ENCODE measurements at regions not wholly inside any gene's neighbourhood (a gene's known extent, or its start where the extent isn't known, plus 50 kb on each side); places are given as distances from the start of the nearest gene placed in this dataset.

DNA sequence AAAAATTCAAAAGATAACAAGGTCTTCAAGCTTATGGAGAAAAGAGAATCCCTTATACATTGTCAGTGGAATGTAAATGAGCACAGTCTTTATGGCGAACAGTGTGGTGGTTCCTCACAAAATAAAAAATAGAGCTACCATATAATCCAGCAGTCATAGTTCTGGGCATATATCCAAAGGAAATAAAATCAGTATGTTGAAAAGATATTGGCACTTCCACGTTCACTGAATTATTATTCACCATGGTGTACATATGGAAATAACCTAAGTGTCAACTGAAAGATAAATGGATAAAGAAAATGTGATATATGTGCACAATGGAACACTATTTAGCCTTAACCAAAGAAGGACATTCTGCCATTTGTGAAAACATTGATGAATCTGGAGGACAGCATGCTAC is 1161.2 kb downstream of the ROBO2 start:
- Histone ChIP-seq H3K4me1 (replicated peaks in 1 of 2) (no peaks in the 10 kb centered on the region), H3K27ac (no peak overlapping the region), H3K4me3 (no peak overlapping the region)
- 13 to 90% (median 82%) methylated on average over 1 to 2 of the region's 2 CpGs; no CpG with 5 or more reads in 1 of the 10 experiments for WGBS, 10 experiments
- no peak for ATAC-seq (replicated peaks in 6 of 8)
- in situ Hi-C loops (cut with MboI; ENCODE audit: low pct_unique_long_range_greater_than_20kb in 2 of 9, low sequenced_read_pairs in 9 of 9, unreplicated experiment in 9 of 9) = no loop called here

DNA sequence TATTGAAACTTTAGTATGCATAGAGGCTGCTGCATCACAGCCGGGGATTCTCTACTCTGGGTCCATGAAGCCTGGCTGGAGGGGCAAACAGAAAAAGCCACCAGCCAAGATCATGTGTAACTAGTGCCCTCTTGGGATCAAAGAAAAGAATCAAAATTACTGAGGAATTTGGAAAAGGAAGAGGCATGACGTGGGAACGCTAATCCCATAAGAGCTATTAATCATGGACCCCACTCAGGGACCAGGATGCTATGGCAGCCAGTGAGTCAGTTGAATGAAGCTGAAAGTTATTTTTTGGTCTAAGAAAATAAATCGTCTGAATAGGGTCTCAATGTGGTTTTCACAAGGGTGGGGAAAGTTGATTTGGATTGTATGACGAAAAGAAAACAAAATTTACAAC is 1165.1 kb downstream of the ROBO2 start:
- Histone ChIP-seq H3K4me1 (replicated peaks in 1 of 2) (no peaks in the 10 kb centered on the region), H3K27ac (no peak overlapping the region), H3K4me3 (no peak overlapping the region)
- peak in 7 of 8 experiments; percentile 28 to 79 (median 60) for ATAC-seq (replicated peaks in 6 of 8)
- WGBS, 10 experiments = 9 to 83% (median 68%) methylated on average over 1 to 5 of the region's 5 CpGs
- in situ Hi-C loops (cut with MboI; ENCODE audit: low pct_unique_long_range_greater_than_20kb in 2 of 9, low sequenced_read_pairs in 9 of 9, unreplicated experiment in 9 of 9) = no loop called here

DNA sequence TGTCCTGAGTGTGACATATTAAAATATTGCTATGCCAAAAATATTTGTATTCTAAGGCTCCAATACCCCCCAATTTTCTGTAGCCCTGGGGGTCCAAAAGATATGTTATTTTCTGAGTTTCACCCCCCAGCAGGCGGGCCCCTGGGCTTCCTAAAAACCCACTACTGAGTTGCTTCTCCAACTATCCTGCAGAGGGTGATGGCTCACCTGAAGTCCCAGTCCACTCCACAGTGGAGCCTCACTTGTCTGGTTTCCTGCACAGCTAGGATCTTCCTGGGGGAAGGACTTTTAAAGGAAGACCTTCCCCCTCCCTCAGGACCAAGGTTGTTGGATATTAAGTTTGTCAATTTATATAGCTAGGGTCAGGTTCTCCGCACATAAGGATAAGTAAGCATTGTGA is 1181.4 kb downstream of the ROBO2 start:
- no peak for ATAC-seq (replicated peaks in 6 of 8)
- 43 to 100% (median 66%) methylated on average over 1 to 2 of the region's 2 CpGs; no CpG with 5 or more reads in 4 of the 10 experiments for WGBS, 10 experiments
- no peak overlapping the region for H3K4me3 ChIP-seq
- no peak overlapping the region for H3K27ac ChIP-seq
- peaks cover 0 to 4% of the 10 kb centered on the region in 2 donors for H3K4me1 ChIP-seq (replicated peaks in 1 of 2)
- in situ Hi-C loops (cut with MboI; ENCODE audit: low pct_unique_long_range_greater_than_20kb in 2 of 9, low sequenced_read_pairs in 9 of 9, unreplicated experiment in 9 of 9) = no loop called here

DNA sequence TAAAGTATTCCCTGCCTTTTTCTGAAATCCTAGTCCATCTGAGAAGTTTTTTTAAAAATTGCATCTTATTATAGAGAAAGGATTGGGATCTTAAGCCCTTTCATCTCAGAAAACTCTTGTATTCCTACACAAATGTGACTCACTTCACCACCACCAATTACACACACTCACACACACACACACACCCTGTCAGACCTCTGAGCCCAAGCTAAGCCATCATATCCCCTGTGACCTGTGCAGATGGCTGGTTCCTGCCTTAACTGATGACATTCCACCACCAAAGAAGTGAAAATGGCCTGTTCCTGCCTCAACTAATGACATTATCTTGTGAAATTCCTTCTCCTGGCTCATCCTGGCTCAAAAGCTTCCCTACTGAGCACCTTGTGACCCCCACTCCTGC is 1181.9 kb downstream of the ROBO2 start:
- in situ Hi-C loops (cut with MboI; ENCODE audit: low pct_unique_long_range_greater_than_20kb in 2 of 9, low sequenced_read_pairs in 9 of 9, unreplicated experiment in 9 of 9) = no loop called here
- no peak for ATAC-seq (replicated peaks in 6 of 8)
- H3K27ac ChIP-seq = no peak overlapping the region
- no peak overlapping the region for H3K4me3 ChIP-seq
- H3K4me1 ChIP-seq (replicated peaks in 1 of 2) = peaks cover 0 to 4% of the 10 kb centered on the region in 2 donors

DNA sequence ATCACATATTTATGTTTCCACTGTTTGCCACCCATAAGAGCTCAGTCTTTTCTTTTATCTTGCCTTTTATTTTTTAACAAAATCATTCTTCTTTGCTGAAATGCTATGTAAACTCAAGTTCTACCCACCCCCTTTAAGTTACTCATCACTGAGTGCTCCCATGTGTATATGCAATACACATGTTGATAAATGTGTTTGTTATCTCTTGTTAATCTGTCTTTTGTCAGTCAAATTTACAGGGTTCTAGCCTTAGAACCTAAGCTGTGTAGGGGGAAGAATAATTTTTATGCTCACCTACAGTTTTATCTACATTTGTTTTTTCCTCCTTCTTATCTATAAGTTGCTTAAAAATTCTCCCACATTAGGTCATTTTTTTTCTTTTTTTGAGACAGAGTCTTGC is 1195.9 kb downstream of the ROBO2 start:
- Histone ChIP-seq H3K4me3 (no peak overlapping the region), H3K27ac (no peak overlapping the region), H3K4me1 (replicated peaks in 1 of 2) (no peaks in the 10 kb centered on the region)
- ATAC-seq (replicated peaks in 6 of 8) = no peak
- in situ Hi-C loops (cut with MboI; ENCODE audit: low pct_unique_long_range_greater_than_20kb in 2 of 9, low sequenced_read_pairs in 9 of 9, unreplicated experiment in 9 of 9) = no loop called here

DNA sequence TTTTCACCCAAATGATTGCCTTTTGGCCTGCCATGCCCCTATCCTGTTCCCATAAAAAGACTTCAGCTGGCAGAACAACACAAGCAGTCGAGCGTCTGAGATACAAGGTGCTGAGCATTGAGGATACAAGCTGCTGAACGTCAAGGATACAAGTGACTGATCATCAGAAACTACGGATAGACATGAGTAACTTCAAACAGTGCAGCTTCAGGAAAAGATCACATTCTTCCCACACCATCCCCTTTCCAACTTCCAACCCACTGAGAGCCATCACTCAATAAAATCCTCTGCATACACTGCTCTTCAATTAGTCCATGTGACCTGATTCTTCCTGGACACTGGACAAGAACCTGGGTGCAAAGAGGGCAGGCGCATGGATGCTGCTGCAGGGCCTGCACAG is 1198.9 kb downstream of the ROBO2 start:
- WGBS, 10 experiments = 40 to 100% (median 80%) methylated on average over 1 to 4 of the region's 5 CpGs; no CpG with 5 or more reads in 1 of the 10 experiments
- no peak for ATAC-seq (replicated peaks in 6 of 8)
- H3K4me3 ChIP-seq = no peak overlapping the region
- H3K27ac ChIP-seq = no peak overlapping the region
- H3K4me1 ChIP-seq (replicated peaks in 1 of 2) = no peaks in the 10 kb centered on the region
- in situ Hi-C loops (cut with MboI; ENCODE audit: low pct_unique_long_range_greater_than_20kb in 2 of 9, low sequenced_read_pairs in 9 of 9, unreplicated experiment in 9 of 9) = no loop called here

- Histone ChIP-seq H3K4me1 (replicated peaks in 1 of 2) (no peaks in the 10 kb centered on the region), H3K27ac (no peak overlapping the region), H3K4me3 (no peak overlapping the region)
- ATAC-seq (replicated peaks in 6 of 8) = no peak
- in situ Hi-C loops (cut with MboI; ENCODE audit: low pct_unique_long_range_greater_than_20kb in 2 of 9, low sequenced_read_pairs in 9 of 9, unreplicated experiment in 9 of 9) = no loop called here
- 26 to 100% (median 79%) methylated on average over 1 to 3 of the region's 3 CpGs for WGBS, 10 experiments
These were observed 1202.8 kb downstream of the ROBO2 start for GRCh38 chr3:78242724-78243123.

- peak in 1 of 8 experiments; percentile 57 for ATAC-seq (replicated peaks in 6 of 8)
- no peaks in the 10 kb centered on the region for H3K4me1 ChIP-seq (replicated peaks in 1 of 2)
- in situ Hi-C loops (cut with MboI; ENCODE audit: low pct_unique_long_range_greater_than_20kb in 2 of 9, low sequenced_read_pairs in 9 of 9, unreplicated experiment in 9 of 9) = no loop called here
- H3K4me3 ChIP-seq = no peak overlapping the region
- H3K27ac ChIP-seq = no peak overlapping the region
- 29 to 100% (median 79%) methylated on average over 1 to 2 of the region's 2 CpGs; no CpG with 5 or more reads in 2 of the 10 experiments for WGBS, 10 experiments
These were observed 1204.2 kb downstream of the ROBO2 start for GRCh38 chr3:78244136-78244535.

- in situ Hi-C loops (cut with MboI; ENCODE audit: low pct_unique_long_range_greater_than_20kb in 2 of 9, low sequenced_read_pairs in 9 of 9, unreplicated experiment in 9 of 9) = no loop called here
- Histone ChIP-seq H3K4me3 (no peak overlapping the region), H3K27ac (no peak overlapping the region), H3K4me1 (replicated peaks in 1 of 2) (no peaks in the 10 kb centered on the region)
- 0 to 90% (median 25%) methylated on average over 1 to 2 of the region's 3 CpGs; no CpG with 5 or more reads in 2 of the 10 experiments for WGBS, 10 experiments
- ATAC-seq (replicated peaks in 6 of 8) = peak in 3 of 8 experiments; percentile 52 to 99 (median 68)
These were observed 1209.4 kb downstream of the ROBO2 start for GRCh38 chr3:78249294-78249693.

DNA sequence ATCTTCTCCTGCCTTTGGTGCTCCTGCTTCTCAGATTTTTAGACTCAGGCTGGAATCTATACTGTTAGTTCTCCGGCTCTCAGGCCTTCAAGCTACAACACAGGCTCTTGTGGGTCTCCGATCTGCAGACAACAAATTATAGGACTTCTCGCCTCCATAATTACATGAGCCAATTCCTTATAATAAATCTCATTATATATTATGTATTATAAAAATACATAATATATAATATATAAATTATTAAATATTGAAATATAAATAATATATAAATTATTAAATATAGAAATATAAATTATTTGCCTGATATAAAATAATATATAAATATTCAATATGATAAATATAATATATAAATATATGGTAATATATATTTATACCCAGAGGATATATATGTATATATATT is 1214.0 kb downstream of the ROBO2 start:
- Histone ChIP-seq H3K27ac (no peak overlapping the region), H3K4me3 (no peak overlapping the region), H3K4me1 (replicated peaks in 1 of 2) (peaks cover 0 to 12% of the 10 kb centered on the region in 2 donors)
- WGBS, 10 experiments = 86 to 100% (median 96%) methylated on average over 1 to 3 of the region's 3 CpGs; no CpG with 5 or more reads in 2 of the 10 experiments
- ATAC-seq (replicated peaks in 6 of 8) = no peak
- in situ Hi-C loops (cut with MboI; ENCODE audit: low pct_unique_long_range_greater_than_20kb in 2 of 9, low sequenced_read_pairs in 9 of 9, unreplicated experiment in 9 of 9) = loop anchor here in 1 of 9 experiments (25.0 kb wide), 1 partner anchor 383 kb away; no protein-coding TSS in a partner anchor

- Histone ChIP-seq H3K4me3 (no peak overlapping the region), H3K27ac (no peak overlapping the region), H3K4me1 (replicated peaks in 1 of 2) (peaks cover 0 to 12% of the 10 kb centered on the region in 2 donors)
- ATAC-seq (replicated peaks in 6 of 8) = no peak
- WGBS, 10 experiments = 6 to 100% (median 31%) methylated on average over 1 of the region's 1 CpG
- in situ Hi-C loops (cut with MboI; ENCODE audit: low pct_unique_long_range_greater_than_20kb in 2 of 9, low sequenced_read_pairs in 9 of 9, unreplicated experiment in 9 of 9) = loop anchor here in 1 of 9 experiments (25.0 kb wide), 1 partner anchor 382 kb away; no protein-coding TSS in a partner anchor
These were observed 1215.5 kb downstream of the ROBO2 start for GRCh38 chr3:78255403-78255802.

- no peak overlapping the region for H3K27ac ChIP-seq
- in situ Hi-C loops (cut with MboI; ENCODE audit: low pct_unique_long_range_greater_than_20kb in 2 of 9, low sequenced_read_pairs in 9 of 9, unreplicated experiment in 9 of 9) = loop anchor here in 1 of 9 experiments (25.0 kb wide), 1 partner anchor 381 kb away; no protein-coding TSS in a partner anchor
- ATAC-seq (replicated peaks in 6 of 8) = no peak
These were observed 1216.2 kb downstream of the ROBO2 start for GRCh38 chr3:78256123-78256522.

DNA sequence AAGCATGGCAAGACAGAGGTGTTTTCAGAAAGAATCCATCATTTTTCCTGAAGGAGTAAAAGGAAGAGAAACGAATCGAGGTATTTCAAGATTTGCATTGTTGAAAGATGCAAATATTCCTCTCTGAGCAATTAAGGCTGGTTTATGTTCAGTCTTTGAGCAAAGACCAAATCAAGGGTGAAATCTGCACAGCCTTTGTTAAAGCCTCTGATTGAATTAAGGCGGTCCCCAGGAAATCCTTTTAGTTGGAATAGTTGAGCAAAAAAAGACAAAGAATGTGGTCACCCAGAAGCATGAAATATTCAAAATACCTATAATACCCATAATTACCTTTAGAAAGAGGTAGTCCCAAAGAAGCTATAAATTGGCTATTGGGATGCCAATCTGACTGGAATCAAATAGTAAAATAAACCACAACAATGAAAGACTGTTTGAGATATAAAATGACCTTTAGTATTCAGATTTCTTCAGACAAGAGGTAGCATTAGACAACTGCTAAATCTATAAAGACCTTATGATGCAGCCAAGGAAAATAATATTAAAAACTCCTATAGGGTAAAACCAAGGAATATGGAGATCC is 1218.1 kb downstream of the ROBO2 start:
- Histone ChIP-seq H3K4me1 (replicated peaks in 1 of 2) (peaks cover 0 to 12% of the 10 kb centered on the region in 2 donors), H3K27ac (no peak overlapping the region), H3K4me3 (no peak overlapping the region)
- ATAC-seq (replicated peaks in 6 of 8) = peak in 4 of 8 experiments; percentile 27 to 43 (median 30)
- 8 to 100% (median 42%) methylated on average over 1 to 3 of the region's 3 CpGs; no CpG with 5 or more reads in 1 of the 10 experiments for WGBS, 10 experiments
- in situ Hi-C loops (cut with MboI; ENCODE audit: low pct_unique_long_range_greater_than_20kb in 2 of 9, low sequenced_read_pairs in 9 of 9, unreplicated experiment in 9 of 9) = loop anchor here in 1 of 9 experiments (25.0 kb wide), 1 partner anchor 379 kb away; no protein-coding TSS in a partner anchor

More at GRCh38 chr3:78256123-78256522, 1216.2 kb downstream of the ROBO2 start:
- Histone ChIP-seq H3K4me1 (replicated peaks in 1 of 2) (peaks cover 0 to 12% of the 10 kb centered on the region in 2 donors), H3K4me3 (no peak overlapping the region)
- WGBS, 10 experiments = 0 to 100% (median 90%) methylated on average over 1 of the region's 1 CpG; no CpG with 5 or more reads in 1 of the 10 experiments

DNA sequence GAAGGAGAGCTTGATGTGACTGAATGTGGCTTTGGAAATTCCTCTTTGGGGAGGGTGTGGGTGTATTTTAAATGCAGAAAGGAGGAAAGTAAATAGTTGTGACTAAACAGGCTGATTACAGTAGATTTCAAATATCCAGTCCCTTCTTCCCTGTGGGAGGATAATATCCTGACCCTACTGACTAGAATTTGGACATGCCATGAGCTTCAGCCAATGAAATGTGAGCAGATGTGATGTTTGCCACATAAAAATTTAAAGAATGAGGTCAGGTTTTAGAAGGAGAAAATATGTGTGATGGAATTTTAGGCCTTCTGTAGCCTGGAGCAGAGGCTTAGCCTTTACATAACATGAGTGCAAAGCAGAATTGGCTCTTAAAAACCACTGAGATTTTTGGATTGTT is 1218.9 kb downstream of the ROBO2 start:
- Histone ChIP-seq H3K4me1 (replicated peaks in 1 of 2) (peaks cover 0 to 12% of the 10 kb centered on the region in 2 donors), H3K27ac (no peak overlapping the region), H3K4me3 (no peak overlapping the region)
- ATAC-seq (replicated peaks in 6 of 8) = peak in 3 of 8 experiments; percentile 83 to 94 (median 87)
- in situ Hi-C loops (cut with MboI; ENCODE audit: low pct_unique_long_range_greater_than_20kb in 2 of 9, low sequenced_read_pairs in 9 of 9, unreplicated experiment in 9 of 9) = loop anchor here in 1 of 9 experiments (25.0 kb wide), 1 partner anchor 379 kb away; no protein-coding TSS in a partner anchor
